A549 (cell line): ENCODE measurements at regions not wholly inside any gene's neighbourhood (a gene's known extent, or its start where the extent isn't known, plus 50 kb on each side); places are given as distances from the start of the nearest gene placed in this dataset.

ENCODE experiments used
- CTCF ChIP-seq: fragments of >200 bp; sonication (Bioruptor Twin); formaldehyde crosslinking; IDR thresholded peaks from 3 replicates; pipeline ENCODE4 v1.5.1; 2016
- ELK1 ChIP-seq: fragments of 150-350 bp; IDR thresholded peaks from 2 replicates; pipeline ENCODE4 v1.6.1; 2014; ENCODE audit warnings: low read depth, mild to moderate bottlenecking, low read length
- HOXB13 ChIP-seq: fragments of 250-450 bp; sonication (Bioruptor Pico); IDR thresholded peaks from 2 replicates; pipeline ENCODE4 v1.5.0; 2020; ENCODE audit warnings: low read depth, mild to moderate bottlenecking, moderate library complexity
- JUNB ChIP-seq: fragments of >200 bp; sonication (Bioruptor Twin); formaldehyde crosslinking; IDR thresholded peaks from 2 replicates; pipeline ENCODE4 v1.6.1; 2016
- NPAS2 ChIP-seq: fragments of 250-450 bp; sonication (Bioruptor Pico); IDR thresholded peaks from 2 replicates; pipeline ENCODE4 v1.8.0; 2022; ENCODE audit warnings: mild to moderate bottlenecking, moderate library complexity, borderline replicate concordance
- POLR2A ChIP-seq: IDR thresholded peaks from 2 replicates; pipeline ENCODE4 v1.6.1; 2012; ENCODE audit warnings: mild to moderate bottlenecking, low read length

GRCh38 chr2:65985986-65986385 lies 448.9 kb upstream of the MEIS1 start:
- TF ChIP-seq NPAS2 (CRISPR knock-in tag) (no peak), CTCF (no peak), POLR2A (no peak), ELK1 (no peak), HOXB13 (CRISPR knock-in tag) (no peak), JUNB (no peak)
